HCT116 (cell line): ENCODE measurements at regions not wholly inside any gene's neighbourhood (a gene's known extent, or its start where the extent isn't known, plus 50 kb on each side); places are given as distances from the start of the nearest gene placed in this dataset.

Experiments
- ATAC-seq: fragments of 200-7000 bp; cut with Tn5 transposase; 2 replicates; pipeline ENCODE4 v1.9.1; 2020; ENCODE audit warnings: mild to moderate bottlenecking, moderate library complexity
- BruUV-seq: library from RNA; stranded (reverse); fragments of 400-500 nt; replicated peaks from 2 replicates; lab custom pipeline; 2021; lab: Mats Ljungman, UMichigan
- CTCF ChIA-PET: fragments of 300-600 bp; sonication (Branson Sonifier 250); formaldehyde crosslinking; loops from one replicate; lab custom pipeline; 2021; ENCODE audit warnings: antibody characterized with exemption; lab: Charles Lee
- POLR2A ChIA-PET: fragments of 300-600, 350-600 bp; sonication (Branson Sonifier 250); formaldehyde crosslinking; loops from one replicate; lab custom pipeline; 2021; ENCODE audit warnings: antibody characterized with exemption; lab: Charles Lee
- RAD21 ChIA-PET, 2 experiments: fragments of 300-600 bp; sonication (Branson Sonifier 250); formaldehyde crosslinking; loops; one replicate each; lab custom pipeline; 2023; ENCODE audit warnings: low total read pairs in 2 of 2; ENCODE audit not compliant: uncharacterized antibody in 2 of 2, unreplicated experiment in 2 of 2, low non-redundant PET in 1 of 2; lab: Charles Lee
- DNase-seq: peaks from one replicate; pipeline ENCODE4 v3.0.0-alpha.2; 2010; ENCODE audit warnings: low read depth, low spot score
- H2AFZ ChIP-seq: fragments of 200-600 bp; shearing (Covaris generic), sonication (generic); 2 replicates; pipeline ENCODE4 v1.6.1; 2017; ENCODE audit warnings: low read depth, mixed run types, mixed read lengths, antibody characterized with exemption, low read length; ENCODE audit not compliant: poor library complexity, severe bottlenecking
- H3K27ac ChIP-seq: 2 replicates; pipeline ENCODE4 v1.5.1; 2012; ENCODE audit warnings: low read depth, low read length
- H3K27me3 ChIP-seq: fragments of 200-600 bp; sonication (generic); 2 replicates; pipeline ENCODE4 v1.6.1; 2016; ENCODE audit warnings: mixed run types, low read length, mixed read lengths; ENCODE audit not compliant: insufficient read depth
- H3K36me3 ChIP-seq, 2 experiments: fragments of 200-500 bp in 1 of 2; fragments of 200-600 bp in 1 of 2; sonication (Bioruptor generic) in 1 of 2; sonication (generic) in 1 of 2; 2 replicates each; pipeline versions ENCODE4 v1.5.1 to v1.6.1; 2014 to 2016; ENCODE audit warnings: low read length in 2 of 2, inconsistent platforms in 1 of 2, mixed read lengths in 1 of 2, mixed run types in 1 of 2; ENCODE audit not compliant: insufficient read depth in 2 of 2, control insufficient read depth in 1 of 2
- H3K4me1 ChIP-seq, 2 experiments: fragments of 200-600 bp in 1 of 2; sonication (generic) in 1 of 2; 2 replicates each; pipeline versions ENCODE4 v1.5.1 to v1.6.1; 2012 to 2017; ENCODE audit warnings: low read length in 2 of 2, inconsistent platforms in 1 of 2, mild to moderate bottlenecking in 1 of 2, mixed read lengths in 1 of 2, mixed run types in 1 of 2, moderate library complexity in 1 of 2; ENCODE audit not compliant: insufficient read depth in 2 of 2, control insufficient read depth in 1 of 2
- H3K4me2 ChIP-seq: fragments of 200-600 bp; sonication (generic); 2 replicates; pipeline ENCODE4 v1.6.1; 2017; ENCODE audit warnings: mixed run types, low read length, mixed read lengths
- H3K4me3 ChIP-seq, 2 experiments: fragments of 200-600 bp in 1 of 2; sonication (generic) in 1 of 2; replicated peaks in 1 of 2; 2 replicates each; pipeline ENCODE4 v1.5.1; 2011 to 2016; ENCODE audit warnings: low read length in 2 of 2, control low read depth in 1 of 2, low read depth in 1 of 2, mild to moderate bottlenecking in 1 of 2, mixed read lengths in 1 of 2, mixed run types in 1 of 2
- H3K79me2 ChIP-seq: fragments of 200-600 bp; sonication (generic); 2 replicates; pipeline ENCODE4 v1.6.1; 2017; ENCODE audit warnings: mild to moderate bottlenecking, mixed run types, low read length, moderate library complexity, mixed read lengths; ENCODE audit not compliant: insufficient read depth
- H3K9ac ChIP-seq: fragments of 200-600 bp; sonication (generic); 2 replicates; pipeline ENCODE4 v1.6.1; 2016; ENCODE audit warnings: low read length, mixed read lengths
- H3K9me2 ChIP-seq: fragments of 200-600 bp; sonication (generic), shearing (Covaris generic); 2 replicates; pipeline ENCODE4 v1.6.1; 2017; ENCODE audit warnings: mixed run types, mild to moderate bottlenecking, moderate library complexity; ENCODE audit not compliant: insufficient read depth
- H3K9me3 ChIP-seq, 2 experiments: fragments of 200-500 bp in 1 of 2; fragments of 200-600 bp in 1 of 2; sonication (Bioruptor generic) in 1 of 2; sonication (generic) in 1 of 2; 2 replicates each; pipeline ENCODE4 v1.6.1; 2014 to 2017; ENCODE audit warnings: low read length in 2 of 2, mixed read lengths in 2 of 2, inconsistent platforms in 1 of 2, low read depth in 1 of 2, mild to moderate bottlenecking in 1 of 2, mixed run types in 1 of 2, moderate library complexity in 1 of 2; ENCODE audit not compliant: control insufficient read depth in 1 of 2, insufficient read depth in 1 of 2
- H4K20me1 ChIP-seq: fragments of 200-600 bp; sonication (generic), shearing (Covaris generic); 2 replicates; pipeline ENCODE4 v1.6.1; 2017; ENCODE audit warnings: mixed run types, mild to moderate bottlenecking, moderate library complexity; ENCODE audit not compliant: insufficient read depth
- EGR1 ChIP-seq: IDR thresholded peaks from 2 replicates; pipeline ENCODE4 v1.6.1; 2012; ENCODE audit warnings: low read depth
- EZH2 ChIP-seq: fragments of 200-600 bp; sonication (generic); IDR thresholded peaks from 2 replicates; pipeline ENCODE4 v1.6.1; 2017; ENCODE audit warnings: antibody characterized with exemption, mixed run types
- JUND ChIP-seq: IDR thresholded peaks from 2 replicates; pipeline ENCODE4 v1.6.1; 2012
- POLR2A ChIP-seq: IDR thresholded peaks from 2 replicates; pipeline ENCODE4 v1.7.0; 2011; ENCODE audit warnings: borderline replicate concordance; ENCODE audit not compliant: insufficient read depth, insufficient read length; ENCODE audit errors: extremely low read depth
- POLR2AphosphoS5 ChIP-seq: IDR thresholded peaks from 2 replicates; pipeline ENCODE4 v1.6.1; 2011; ENCODE audit warnings: mild to moderate bottlenecking, low read depth, low read length, moderate library complexity
- SIN3A ChIP-seq: IDR thresholded peaks from 2 replicates; pipeline ENCODE4 v1.6.1; 2012; ENCODE audit warnings: low read depth
- ZFX ChIP-seq: fragments of 450-650 bp; IDR thresholded peaks from 2 replicates; pipeline ENCODE4 v1.6.1; 2017
- ZNF274 ChIP-seq: fragments of 200-500 bp; sonication (Bioruptor generic); IDR thresholded peaks from 2 replicates; pipeline ENCODE4 v1.6.1; 2014; ENCODE audit warnings: mild to moderate bottlenecking, low read depth, low read length, inconsistent platforms
- intact Hi-C: fragments of 100-400 bp; cut with micrococcal nuclease; formaldehyde crosslinking; loops from 2 replicates; pipeline ENCODE4 v1.10.0; 2022
- TF ChIP-seq, protein P1 (sequence below), 3 experiments: fragments of 200-600 bp in 1 of 3; sonication (generic) in 1 of 3; IDR thresholded peaks in 2 of 3; conservative IDR thresholded peaks in 1 of 3; 2 replicates each; pipeline ENCODE4 v1.5.1; 2012 to 2017; ENCODE audit warnings: low read depth in 2 of 3, low read length in 2 of 3, antibody characterized with exemption in 1 of 3, borderline replicate concordance in 1 of 3, control low read depth in 1 of 3, mild to moderate bottlenecking in 1 of 3, mixed read lengths in 1 of 3, mixed run types in 1 of 3, moderate library complexity in 1 of 3; ENCODE audit not compliant: insufficient read depth in 1 of 3
- TF ChIP-seq, protein P2 (sequence below): IDR thresholded peaks from 2 replicates; pipeline ENCODE4 v1.6.1; 2011; ENCODE audit warnings: mild to moderate bottlenecking, low read length, moderate library complexity; ENCODE audit not compliant: insufficient replicate concordance; ENCODE audit errors: extremely low read depth
- TF ChIP-seq, protein P3 (sequence below): IDR thresholded peaks from 2 replicates; pipeline ENCODE4 v1.6.1; 2012
- TF ChIP-seq, protein P4 (sequence below): IDR thresholded peaks from 2 replicates; pipeline ENCODE4 v1.6.1; 2012
- TF ChIP-seq, protein P5 (sequence below): IDR thresholded peaks from 2 replicates; pipeline ENCODE4 v1.6.1; 2012; ENCODE audit warnings: low read depth

DNA sequence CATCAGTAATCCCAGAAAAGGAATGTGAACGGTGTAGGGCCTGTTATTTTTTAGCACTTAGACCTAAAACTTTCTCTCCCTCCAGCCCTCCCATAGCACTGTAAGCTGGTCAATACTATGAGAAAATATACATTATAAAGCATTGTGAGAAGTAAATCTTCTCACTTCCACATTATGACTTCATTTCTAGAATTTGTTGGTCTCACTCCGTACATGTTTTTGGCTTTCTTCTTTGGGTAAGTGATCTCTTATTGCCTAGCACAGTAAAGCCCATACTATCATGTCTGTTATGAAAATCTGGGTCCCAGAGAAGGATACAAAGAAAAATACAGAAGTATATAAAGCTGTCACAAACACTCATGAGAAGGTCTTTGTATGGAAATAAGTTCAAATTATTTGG, 1851.1 kb upstream of the IGFBP7 start:
- Histone ChIP-seq H3K9me2 (no peaks in the 10 kb centered on the region), H3K4me3 (no peak overlapping the region), H4K20me1 (no peaks in the 10 kb centered on the region), H3K79me2 (no peaks in the 10 kb centered on the region), H3K4me1 (no peaks in the 10 kb centered on the region), H3K9me3 (peaks cover 3 to 23% of the 10 kb centered on the region in 2 experiments; a peak in 3 of 4 replicates), H2AFZ (no peak overlapping the region), H3K27ac (no peak overlapping the region), H3K4me2 (no peak overlapping the region), H3K9ac (no peak overlapping the region), H3K27me3 (no peaks in the 10 kb centered on the region), H3K36me3 (no peaks in the 10 kb centered on the region)
- DNase-seq = no peak
- intact Hi-C loops = no loop called here
- ATAC-seq = no peak
- no TSS peak for BruUV-seq
- ChIA-PET CTCF (no interaction called here), POLR2A (no interaction called here), RAD21 (no interaction called here)
- TF ChIP-seq, protein P1, sequence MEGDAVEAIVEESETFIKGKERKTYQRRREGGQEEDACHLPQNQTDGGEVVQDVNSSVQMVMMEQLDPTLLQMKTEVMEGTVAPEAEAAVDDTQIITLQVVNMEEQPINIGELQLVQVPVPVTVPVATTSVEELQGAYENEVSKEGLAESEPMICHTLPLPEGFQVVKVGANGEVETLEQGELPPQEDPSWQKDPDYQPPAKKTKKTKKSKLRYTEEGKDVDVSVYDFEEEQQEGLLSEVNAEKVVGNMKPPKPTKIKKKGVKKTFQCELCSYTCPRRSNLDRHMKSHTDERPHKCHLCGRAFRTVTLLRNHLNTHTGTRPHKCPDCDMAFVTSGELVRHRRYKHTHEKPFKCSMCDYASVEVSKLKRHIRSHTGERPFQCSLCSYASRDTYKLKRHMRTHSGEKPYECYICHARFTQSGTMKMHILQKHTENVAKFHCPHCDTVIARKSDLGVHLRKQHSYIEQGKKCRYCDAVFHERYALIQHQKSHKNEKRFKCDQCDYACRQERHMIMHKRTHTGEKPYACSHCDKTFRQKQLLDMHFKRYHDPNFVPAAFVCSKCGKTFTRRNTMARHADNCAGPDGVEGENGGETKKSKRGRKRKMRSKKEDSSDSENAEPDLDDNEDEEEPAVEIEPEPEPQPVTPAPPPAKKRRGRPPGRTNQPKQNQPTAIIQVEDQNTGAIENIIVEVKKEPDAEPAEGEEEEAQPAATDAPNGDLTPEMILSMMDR (IDR thresholded peaks at IDR 0.05 in 2 of 3, conservative IDR thresholded peaks at IDR 0.05 in 1 of 3; ENCODE audit: borderline replicate concordance in 1 of 3, insufficient read depth in 1 of 3, low read depth in 2 of 3, low read length in 2 of 3) = no peak
- TF ChIP-seq ZFX (no peak), SIN3A (no peak), POLR2AphosphoS5 (no peak), EZH2 (no peak), POLR2A (no peak), JUND (no peak), EGR1 (no peak), ZNF274 (no peak)
- TF ChIP-seq, protein P2, sequence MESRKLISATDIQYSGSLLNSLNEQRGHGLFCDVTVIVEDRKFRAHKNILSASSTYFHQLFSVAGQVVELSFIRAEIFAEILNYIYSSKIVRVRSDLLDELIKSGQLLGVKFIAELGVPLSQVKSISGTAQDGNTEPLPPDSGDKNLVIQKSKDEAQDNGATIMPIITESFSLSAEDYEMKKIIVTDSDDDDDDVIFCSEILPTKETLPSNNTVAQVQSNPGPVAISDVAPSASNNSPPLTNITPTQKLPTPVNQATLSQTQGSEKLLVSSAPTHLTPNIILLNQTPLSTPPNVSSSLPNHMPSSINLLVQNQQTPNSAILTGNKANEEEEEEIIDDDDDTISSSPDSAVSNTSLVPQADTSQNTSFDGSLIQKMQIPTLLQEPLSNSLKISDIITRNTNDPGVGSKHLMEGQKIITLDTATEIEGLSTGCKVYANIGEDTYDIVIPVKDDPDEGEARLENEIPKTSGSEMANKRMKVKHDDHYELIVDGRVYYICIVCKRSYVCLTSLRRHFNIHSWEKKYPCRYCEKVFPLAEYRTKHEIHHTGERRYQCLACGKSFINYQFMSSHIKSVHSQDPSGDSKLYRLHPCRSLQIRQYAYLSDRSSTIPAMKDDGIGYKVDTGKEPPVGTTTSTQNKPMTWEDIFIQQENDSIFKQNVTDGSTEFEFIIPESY = no peak
- TF ChIP-seq, protein P3, sequence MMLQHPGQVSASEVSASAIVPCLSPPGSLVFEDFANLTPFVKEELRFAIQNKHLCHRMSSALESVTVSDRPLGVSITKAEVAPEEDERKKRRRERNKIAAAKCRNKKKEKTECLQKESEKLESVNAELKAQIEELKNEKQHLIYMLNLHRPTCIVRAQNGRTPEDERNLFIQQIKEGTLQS = no peak
- TF ChIP-seq, protein P4, sequence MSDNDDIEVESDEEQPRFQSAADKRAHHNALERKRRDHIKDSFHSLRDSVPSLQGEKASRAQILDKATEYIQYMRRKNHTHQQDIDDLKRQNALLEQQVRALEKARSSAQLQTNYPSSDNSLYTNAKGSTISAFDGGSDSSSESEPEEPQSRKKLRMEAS = no peak
- TF ChIP-seq, protein P5, sequence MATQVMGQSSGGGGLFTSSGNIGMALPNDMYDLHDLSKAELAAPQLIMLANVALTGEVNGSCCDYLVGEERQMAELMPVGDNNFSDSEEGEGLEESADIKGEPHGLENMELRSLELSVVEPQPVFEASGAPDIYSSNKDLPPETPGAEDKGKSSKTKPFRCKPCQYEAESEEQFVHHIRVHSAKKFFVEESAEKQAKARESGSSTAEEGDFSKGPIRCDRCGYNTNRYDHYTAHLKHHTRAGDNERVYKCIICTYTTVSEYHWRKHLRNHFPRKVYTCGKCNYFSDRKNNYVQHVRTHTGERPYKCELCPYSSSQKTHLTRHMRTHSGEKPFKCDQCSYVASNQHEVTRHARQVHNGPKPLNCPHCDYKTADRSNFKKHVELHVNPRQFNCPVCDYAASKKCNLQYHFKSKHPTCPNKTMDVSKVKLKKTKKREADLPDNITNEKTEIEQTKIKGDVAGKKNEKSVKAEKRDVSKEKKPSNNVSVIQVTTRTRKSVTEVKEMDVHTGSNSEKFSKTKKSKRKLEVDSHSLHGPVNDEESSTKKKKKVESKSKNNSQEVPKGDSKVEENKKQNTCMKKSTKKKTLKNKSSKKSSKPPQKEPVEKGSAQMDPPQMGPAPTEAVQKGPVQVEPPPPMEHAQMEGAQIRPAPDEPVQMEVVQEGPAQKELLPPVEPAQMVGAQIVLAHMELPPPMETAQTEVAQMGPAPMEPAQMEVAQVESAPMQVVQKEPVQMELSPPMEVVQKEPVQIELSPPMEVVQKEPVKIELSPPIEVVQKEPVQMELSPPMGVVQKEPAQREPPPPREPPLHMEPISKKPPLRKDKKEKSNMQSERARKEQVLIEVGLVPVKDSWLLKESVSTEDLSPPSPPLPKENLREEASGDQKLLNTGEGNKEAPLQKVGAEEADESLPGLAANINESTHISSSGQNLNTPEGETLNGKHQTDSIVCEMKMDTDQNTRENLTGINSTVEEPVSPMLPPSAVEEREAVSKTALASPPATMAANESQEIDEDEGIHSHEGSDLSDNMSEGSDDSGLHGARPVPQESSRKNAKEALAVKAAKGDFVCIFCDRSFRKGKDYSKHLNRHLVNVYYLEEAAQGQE = no peak
